ENCODE measurements at regions not wholly inside any gene's neighbourhood (a gene's known extent, or its start where the extent isn't known, plus 50 kb on each side); places are given as distances from the start of the nearest gene placed in this dataset.
"Not testable (repeated sequence)": the region's sequence is repeated elsewhere in the genome, so short reads cannot be mapped to it uniquely, and the experiment has no call there.

- DNase-seq (ENCODE audit: extremely low read depth in 1 of 2, low read depth in 1 of 2), result not testable (repeated sequence)
Observed at GRCh38 chr11:3514635-3515424, 127.0 kb downstream of the ART5 start.

- DNase-seq (ENCODE audit: extremely low read depth in 1 of 2, low read depth in 1 of 2), result not testable (repeated sequence)
Observed at GRCh38 chr11:3513311-3513710, 128.5 kb downstream of the ART5 start.

- not testable (repeated sequence) for DNase-seq (ENCODE audit: extremely low read depth in 1 of 2, low read depth in 1 of 2)
Observed at GRCh38 chr11:3512751-3513150, 129.0 kb downstream of the ART5 start.

- peak in 1 of 2 donors; percentile 1 for DNase-seq (ENCODE audit: extremely low read depth in 1 of 2, low read depth in 1 of 2)
Observed at GRCh38 chr11:3512133-3512703, 129.6 kb downstream of the ART5 start.

GRCh38 chr11:3511416-3512132 is 130.2 kb downstream of the ART5 start:
- DNase-seq (ENCODE audit: extremely low read depth in 1 of 2, low read depth in 1 of 2), result not testable (repeated sequence)

GRCh38 chr11:3509563-3509962 is 130.6 kb upstream of the ZNF195 start:
- DNase-seq (ENCODE audit: extremely low read depth in 1 of 2, low read depth in 1 of 2), result not testable (repeated sequence)

GRCh38 chr11:3499198-3499597 is 120.3 kb upstream of the ZNF195 start:
- not testable (repeated sequence) for DNase-seq (ENCODE audit: extremely low read depth in 1 of 2, low read depth in 1 of 2)

- DNase-seq (ENCODE audit: extremely low read depth in 1 of 2, low read depth in 1 of 2), result not testable (repeated sequence)
Observed at GRCh38 chr11:3498356-3498755, 119.4 kb upstream of the ZNF195 start.

GRCh38 chr11:3493152-3493551 is 114.2 kb upstream of the ZNF195 start:
- DNase-seq (ENCODE audit: extremely low read depth in 1 of 2, low read depth in 1 of 2), result not testable (repeated sequence)

- not testable (repeated sequence) for DNase-seq (ENCODE audit: extremely low read depth in 1 of 2, low read depth in 1 of 2)
Observed at GRCh38 chr11:3488003-3488402, 109.1 kb upstream of the ZNF195 start.

GRCh38 chr11:3485737-3486136 is 106.8 kb upstream of the ZNF195 start:
- not testable (repeated sequence) for DNase-seq (ENCODE audit: extremely low read depth in 1 of 2, low read depth in 1 of 2)

- DNase-seq (ENCODE audit: extremely low read depth in 1 of 2, low read depth in 1 of 2), result not testable (repeated sequence)
Observed at GRCh38 chr11:3476937-3477885, 98.3 kb upstream of the ZNF195 start.

- not testable (repeated sequence) for DNase-seq (ENCODE audit: extremely low read depth in 1 of 2, low read depth in 1 of 2)
Observed at GRCh38 chr11:3476084-3476936, 97.4 kb upstream of the ZNF195 start.

GRCh38 chr11:3468963-3469362 is 90.0 kb upstream of the ZNF195 start:
- DNase-seq (ENCODE audit: extremely low read depth in 1 of 2, low read depth in 1 of 2), result not testable (repeated sequence)

GRCh38 chr11:3467599-3467998 is 88.7 kb upstream of the ZNF195 start:
- DNase-seq (ENCODE audit: extremely low read depth in 1 of 2, low read depth in 1 of 2), result not testable (repeated sequence)

- not testable (repeated sequence) for DNase-seq (ENCODE audit: extremely low read depth in 1 of 2, low read depth in 1 of 2)
Observed at GRCh38 chr11:3455666-3456065, 76.7 kb upstream of the ZNF195 start.

- peak; percentile 1 to 11 for DNase-seq (ENCODE audit: extremely low read depth in 1 of 2, low read depth in 1 of 2)
Observed at GRCh38 chr11:3454844-3455243, 75.9 kb upstream of the ZNF195 start.

- not testable (repeated sequence) for DNase-seq (ENCODE audit: extremely low read depth in 1 of 2, low read depth in 1 of 2)
Observed at GRCh38 chr11:3453596-3454256, 74.8 kb upstream of the ZNF195 start.

- DNase-seq (ENCODE audit: extremely low read depth in 1 of 2, low read depth in 1 of 2), result not testable (repeated sequence)
Observed at GRCh38 chr11:3450822-3451221, 71.9 kb upstream of the ZNF195 start.
